HL-60 (cell line): ENCODE measurements at regions not wholly inside any gene's neighbourhood (a gene's known extent, or its start where the extent isn't known, plus 50 kb on each side); places are given as distances from the start of the nearest gene placed in this dataset.

ENCODE experiments used
- CTCF ChIP-seq: IDR thresholded peaks from one replicate; pipeline ENCODE4 v1.5.1; 2011; ENCODE audit warnings: low read length, control low read depth, inconsistent platforms; ENCODE audit not compliant: insufficient read depth
- POLR2AphosphoS5 ChIP-seq: IDR thresholded peaks from 2 replicates; pipeline ENCODE4 v1.6.1; 2012; ENCODE audit warnings: low read depth
- REST ChIP-seq: IDR thresholded peaks from 2 replicates; pipeline ENCODE4 v1.6.1; 2012; ENCODE audit warnings: low read depth; ENCODE audit not compliant: insufficient replicate concordance

GRCh38 chr1:58197811-58198210 is 348.7 kb downstream of the OMA1 start:
- TF ChIP-seq CTCF = no peak
- TF ChIP-seq POLR2AphosphoS5 = no peak
- no peak for TF ChIP-seq REST
